Glomerular endothelial cell (primary cell): ENCODE measurements at regions not wholly inside any gene's neighbourhood (a gene's known extent, or its start where the extent isn't known, plus 50 kb on each side); places are given as distances from the start of the nearest gene placed in this dataset.
"Not testable (repeated sequence)": the region's sequence is repeated elsewhere in the genome, so short reads cannot be mapped to it uniquely, and the experiment has no call there.

Experiments used
- DNase-seq: peaks from one replicate; pipeline ENCODE4 v3.0.0-alpha.2; 2011; ENCODE audit warnings: low read depth, low spot score; ENCODE audit errors: extremely low read depth

DNA sequence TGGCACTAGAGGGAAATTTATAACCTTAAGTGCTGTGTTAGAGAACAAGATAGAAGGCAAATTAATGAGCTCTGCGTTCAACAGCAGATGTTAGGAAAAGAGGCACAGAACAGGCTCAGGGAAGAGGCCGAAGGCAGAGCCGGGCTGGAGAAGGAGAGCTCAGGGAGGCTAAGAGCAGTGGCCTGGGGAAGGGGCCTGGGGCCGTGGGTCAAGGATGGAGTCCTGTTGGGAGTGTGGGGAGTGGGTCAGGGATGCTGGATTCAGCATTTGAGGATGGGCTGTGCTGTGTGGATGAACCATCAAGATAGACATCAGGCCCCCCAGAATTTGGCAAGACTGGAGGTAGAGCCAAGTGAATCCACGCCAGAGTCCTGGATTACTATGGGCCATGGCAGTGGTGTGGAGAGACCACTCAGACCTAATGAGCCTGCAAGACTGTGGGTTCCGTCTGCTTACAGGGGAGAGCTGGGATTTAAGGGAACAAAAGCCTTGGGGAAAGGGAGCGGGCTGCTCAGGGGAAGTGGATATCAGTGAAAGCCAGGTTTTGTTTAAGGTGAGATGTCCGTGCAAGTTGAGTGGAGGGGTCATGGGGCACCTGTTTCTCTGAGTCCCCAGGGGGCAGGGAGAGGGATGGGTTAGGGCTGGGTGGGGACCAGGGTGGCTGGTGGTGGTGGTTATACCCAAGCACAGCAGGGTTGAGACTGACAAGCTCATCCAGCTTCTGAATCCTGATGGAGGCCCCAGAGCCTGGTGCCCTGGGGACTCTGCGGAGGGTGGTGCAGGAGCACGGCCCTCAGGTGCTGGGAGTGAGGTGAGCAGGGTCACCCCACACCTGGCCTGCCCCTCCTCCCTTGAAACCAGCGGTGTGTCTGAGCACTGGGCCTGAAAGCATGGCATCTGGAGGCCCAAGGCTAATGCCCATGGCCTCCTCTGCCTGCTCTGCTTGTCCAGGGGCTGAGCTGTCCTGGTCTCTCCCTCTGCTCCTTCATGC lies 101.7 kb downstream of the BMS1 start:
- no peak for DNase-seq

DNA sequence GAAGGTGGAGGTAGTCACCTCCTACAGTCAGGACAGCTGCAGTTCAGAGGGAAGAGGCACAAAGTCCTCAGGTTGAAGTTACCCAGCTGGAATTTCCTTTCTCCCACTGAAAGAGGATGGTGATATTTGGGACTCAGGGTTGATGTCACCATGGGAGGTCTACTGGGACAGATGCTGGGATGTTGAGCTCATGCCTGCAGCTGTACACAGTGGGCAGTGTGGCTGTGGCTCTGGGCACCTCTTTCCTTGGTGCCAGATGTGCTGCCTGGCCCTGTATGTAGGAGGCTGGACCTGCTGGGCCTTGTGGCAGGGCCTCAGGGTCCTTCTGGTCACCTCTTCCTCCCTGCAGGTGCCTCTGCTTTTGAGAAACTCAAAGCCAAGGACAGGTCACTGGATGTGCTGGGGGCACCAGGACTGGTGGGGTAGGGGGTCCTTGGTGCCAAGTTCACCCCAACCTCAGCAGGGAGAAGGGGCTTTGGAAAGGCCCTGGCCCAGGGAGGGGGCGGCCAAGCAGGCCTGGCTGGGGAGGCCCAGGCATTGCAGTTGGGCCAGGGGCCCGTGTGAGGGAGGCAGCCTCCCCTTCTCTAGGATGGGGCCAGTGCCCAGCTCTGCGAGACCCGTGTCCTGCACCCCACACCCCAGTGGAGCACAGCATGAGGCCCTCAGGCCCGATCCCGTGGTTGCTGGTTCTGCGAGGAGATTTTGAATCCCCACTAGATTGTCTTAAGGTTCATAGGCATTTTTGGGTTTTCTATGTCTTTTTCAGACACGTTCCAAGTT lies 103.1 kb downstream of the BMS1 start:
- DNase-seq: no peak

DNA sequence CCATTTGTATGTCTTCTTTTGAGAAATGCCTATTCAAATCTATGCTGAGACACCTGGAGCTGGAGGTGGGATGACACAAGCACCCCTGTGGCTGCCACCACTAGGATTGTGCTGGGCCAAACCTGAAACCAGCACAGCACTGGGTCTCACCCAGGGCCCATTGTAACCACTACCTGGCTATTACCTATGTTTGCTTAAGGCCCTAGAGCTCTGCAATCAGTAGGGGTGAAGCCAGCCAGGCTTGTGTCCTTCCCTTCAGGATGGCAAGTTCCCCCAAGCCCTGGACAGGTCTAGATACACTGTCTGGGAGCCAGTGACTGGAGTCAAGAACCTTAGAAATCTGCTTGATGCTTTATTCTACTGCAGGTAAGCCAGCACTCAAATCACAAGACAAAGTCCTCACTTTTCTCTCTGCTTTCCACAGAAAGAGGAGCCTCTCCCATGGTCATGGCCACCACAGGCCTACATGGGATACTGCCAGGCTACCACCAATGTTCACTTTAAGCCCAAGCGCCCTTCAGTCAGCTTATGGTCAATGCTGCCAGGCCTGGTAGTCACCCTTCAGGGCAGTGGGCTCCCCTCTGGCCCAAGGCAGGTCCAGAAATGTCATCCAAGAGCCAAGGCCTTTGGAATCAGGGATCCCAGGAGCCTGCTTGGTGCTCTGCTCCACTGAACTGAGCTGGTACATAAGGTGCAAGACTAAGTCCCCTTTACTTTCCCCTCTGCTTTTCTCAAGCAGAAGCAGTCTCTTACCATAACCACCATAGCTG lies 105.3 kb downstream of the BMS1 start:
- no peak for DNase-seq

DNA sequence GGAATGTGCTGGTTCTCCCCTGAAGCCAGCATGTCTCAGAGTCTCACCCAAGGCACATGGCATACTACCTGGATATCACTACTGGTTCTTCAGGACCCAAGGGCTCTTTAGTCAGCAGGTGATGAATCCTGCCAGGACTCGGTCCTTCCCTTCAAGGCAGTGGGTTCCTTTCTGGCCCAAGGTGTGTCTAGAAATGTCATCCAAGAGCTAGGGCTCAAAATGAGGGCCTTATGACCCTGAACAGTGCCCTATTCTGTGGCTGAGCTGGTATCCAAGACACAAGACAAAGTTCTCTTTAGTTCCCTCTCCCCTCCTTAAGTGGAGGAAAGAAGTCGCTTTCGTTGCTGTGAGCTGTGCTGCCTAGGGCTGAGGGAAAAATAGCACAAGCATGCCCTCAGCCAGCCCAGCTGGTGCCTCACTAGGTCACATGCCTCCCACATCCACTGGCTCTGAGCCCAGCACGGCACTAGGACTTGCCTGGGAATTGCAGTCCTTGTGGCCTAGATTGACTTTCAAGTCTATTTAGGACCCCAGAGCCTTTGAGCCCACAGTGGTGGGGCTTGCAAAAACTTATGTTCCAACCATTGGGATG lies 106.0 kb downstream of the BMS1 start:
- no peak for DNase-seq

DNA sequence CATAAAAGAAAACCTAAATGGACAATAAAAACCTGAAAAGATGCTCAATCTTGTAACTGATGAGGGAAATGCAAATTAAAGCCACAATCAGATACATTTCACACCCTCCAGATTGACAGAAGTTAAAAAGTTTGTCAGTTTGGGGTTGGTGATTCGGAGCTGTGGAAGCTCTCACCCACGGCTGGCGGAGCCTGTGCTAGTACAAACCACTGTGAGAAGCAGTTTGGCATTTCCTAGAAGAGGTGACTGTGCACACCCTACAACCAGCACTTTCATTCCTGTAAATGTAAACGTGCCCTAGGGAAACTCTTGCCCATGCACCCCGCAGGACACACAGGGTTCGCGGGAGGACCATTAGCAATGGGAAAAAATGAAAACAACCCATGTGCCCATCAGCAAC lies 114.1 kb downstream of the BMS1 start:
- DNase-seq: no peak

DNA sequence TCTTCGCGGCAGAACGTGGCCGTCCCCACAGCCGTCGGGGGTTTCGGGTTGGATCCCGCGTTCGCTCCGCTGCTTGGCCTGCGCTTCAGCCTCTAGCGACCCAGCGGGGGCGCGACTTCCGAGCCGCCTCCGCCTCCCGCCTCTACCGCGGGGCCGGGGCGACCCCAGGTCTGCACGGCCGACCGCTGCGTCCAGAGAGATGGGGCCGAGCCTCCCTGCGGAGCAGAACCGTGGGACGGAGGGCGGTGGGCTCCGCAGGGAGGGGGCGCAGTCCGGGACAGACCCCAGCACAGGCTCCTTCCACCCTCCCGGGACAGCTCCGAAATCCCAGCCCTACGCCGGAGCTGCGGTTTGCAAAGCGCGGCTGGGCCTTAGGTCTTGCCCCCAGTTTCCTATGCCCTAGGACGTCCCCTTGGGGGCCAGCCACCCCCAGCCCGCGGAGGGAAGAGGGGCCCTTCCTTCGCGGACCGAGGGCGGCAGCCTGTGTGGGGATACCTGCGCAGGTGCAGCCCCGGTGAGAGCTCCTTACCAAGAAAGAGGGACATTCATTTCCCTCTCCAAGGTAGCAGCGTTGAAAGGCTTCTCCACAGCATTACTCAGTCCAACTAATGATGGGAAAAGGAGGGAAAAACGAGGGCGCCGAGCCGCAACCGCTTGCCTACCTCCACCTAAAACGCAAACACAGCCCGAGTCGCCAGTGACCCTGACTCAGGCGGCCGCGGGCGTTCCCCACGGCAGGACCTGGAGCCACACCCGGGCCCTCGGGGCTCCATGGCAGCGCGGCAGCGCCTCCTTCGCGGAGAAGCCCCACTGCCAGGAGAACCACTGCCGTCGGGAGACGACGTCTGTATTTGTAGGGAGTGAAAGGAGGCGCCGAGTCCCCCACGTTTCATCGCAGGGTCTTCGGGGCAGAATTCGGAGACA lies 115.7 kb downstream of the BMS1 start:
- no peak for DNase-seq

DNA sequence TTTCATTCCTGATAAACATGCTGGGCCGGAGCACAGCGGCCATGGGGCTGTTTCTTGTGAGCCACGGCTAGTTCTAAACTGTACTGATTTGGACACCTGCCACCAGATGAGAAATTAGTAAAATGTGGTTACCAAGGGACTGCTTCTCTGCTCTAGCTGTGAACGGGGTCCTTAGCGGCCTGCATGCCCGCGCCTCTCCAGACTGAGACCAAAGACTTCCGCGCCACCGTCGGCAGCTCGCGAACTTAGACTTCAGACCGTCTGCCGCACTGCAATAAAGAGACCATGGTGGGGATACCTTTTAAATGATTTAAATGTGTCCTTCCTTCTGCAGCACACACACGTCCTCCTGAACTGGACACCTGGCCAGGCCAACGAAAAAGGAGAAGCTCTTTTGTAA lies 116.4 kb downstream of the BMS1 start:
- no peak for DNase-seq

DNA sequence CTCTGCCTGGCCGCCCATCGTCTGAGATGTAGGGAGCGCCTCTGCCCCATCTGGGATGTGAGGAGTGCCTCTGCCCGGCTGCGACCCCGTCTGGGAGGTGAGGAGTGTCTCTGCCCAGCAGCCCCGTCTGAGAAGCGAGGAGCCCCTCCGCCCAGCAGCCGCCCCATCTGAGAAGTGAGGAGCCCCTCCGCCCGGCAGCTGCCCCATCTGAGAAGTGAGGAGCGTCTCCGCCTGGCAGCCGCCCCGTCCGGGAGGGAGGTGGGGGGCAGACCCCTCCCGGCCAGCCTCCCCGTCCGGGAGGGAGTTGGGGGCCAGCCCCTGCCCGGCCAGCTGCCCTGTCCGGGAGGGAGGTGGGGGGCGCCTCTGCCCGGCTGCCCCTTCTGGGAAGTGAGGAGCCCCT lies 117.8 kb downstream of the BMS1 start:
- not testable (repeated sequence) for DNase-seq

DNA sequence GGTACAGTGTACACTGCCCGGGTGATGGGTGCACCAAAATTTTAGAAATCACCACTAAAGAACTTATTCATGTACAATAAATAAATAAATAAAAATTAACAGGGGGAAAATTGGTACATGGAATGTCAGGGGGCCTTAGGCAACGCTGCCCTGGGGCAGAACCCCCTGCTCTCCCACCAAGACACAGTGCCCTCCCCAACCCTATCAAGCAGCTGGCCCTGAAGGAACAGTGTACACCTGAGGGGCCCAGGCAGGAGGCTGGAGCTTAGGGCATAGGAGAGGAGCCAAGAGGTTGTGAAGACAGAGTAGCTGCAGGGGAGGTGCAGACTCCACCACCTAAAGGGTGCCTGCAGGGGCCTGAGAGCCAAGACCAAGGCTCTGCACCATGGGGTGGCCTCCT lies 128.8 kb downstream of the BMS1 start:
- no peak for DNase-seq

DNA sequence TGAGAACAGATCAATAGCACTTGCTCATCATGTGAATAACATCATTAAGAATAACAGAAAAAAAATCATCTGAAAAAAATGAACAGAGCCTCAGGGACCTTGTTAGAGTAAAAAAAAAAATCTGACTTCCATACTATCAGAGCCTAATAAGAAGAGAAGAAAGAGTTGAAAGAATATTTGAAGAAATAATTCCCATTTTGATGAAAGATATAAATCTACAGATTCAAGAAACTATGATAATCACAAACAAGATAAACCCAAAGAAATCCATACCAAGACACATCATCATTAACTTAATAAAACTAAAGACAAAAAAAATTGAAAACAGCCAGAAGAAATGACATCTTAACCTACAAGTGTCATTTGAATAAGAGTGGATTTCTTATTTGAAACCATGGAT lies 134.4 kb downstream of the BMS1 start:
- DNase-seq: no peak

DNA sequence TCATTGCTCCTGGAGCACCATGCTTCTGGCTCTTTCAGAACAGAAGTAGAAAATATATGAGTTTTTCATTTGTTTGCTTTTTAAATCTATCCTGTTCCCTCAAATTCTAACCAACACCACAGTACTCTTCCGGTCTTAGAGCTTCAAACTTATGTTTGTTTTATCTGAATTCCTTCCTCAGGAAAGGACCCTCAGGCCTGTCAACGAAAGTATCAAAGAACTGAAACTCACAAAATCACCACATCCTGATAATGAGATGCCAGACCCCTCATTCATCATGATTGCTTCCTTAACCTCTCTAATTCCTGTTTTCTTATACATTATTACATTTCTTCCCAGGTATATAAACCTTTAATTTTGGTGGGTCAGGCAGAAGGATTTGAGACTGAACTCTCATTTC lies 135.2 kb downstream of the BMS1 start:
- DNase-seq: no peak

DNA sequence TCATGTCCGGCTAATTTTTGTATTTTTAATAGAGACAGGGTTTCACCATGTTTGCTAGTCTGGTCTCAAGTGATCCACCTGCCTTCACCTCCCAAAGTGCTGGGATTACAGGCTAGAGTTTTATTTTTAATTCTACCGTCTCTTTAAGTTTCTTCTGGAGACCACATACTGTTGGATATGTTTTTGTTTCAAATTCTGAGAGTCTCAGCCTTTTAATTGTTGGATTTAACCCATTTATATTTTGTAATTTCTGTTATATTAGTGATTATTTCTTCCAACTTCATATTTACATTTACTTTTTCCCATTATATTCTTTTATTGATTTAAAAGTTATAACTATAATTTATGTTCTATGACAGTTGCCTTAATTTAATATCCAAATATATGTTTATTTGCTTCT lies 139.4 kb downstream of the BMS1 start:
- DNase-seq: no peak

DNA sequence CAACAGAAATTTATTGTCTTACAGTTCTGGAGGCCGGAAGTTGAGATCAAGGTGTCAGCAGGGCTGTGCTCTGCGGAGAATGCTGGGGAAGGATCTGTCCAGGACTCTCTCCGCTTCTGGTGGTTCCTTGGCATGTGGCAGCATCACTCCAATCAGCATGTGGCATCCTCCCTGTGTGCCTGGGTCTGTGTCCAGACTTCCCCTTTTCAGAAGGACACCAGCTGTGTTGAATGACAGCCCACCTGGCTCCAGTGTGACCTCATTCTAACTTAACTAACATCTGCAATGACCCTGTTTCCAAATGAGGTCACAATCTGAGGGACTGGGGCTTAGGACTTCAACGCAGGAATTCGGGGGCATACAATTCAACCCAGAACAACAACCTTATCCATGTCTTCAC lies 141.9 kb downstream of the BMS1 start:
- DNase-seq: no peak

DNA sequence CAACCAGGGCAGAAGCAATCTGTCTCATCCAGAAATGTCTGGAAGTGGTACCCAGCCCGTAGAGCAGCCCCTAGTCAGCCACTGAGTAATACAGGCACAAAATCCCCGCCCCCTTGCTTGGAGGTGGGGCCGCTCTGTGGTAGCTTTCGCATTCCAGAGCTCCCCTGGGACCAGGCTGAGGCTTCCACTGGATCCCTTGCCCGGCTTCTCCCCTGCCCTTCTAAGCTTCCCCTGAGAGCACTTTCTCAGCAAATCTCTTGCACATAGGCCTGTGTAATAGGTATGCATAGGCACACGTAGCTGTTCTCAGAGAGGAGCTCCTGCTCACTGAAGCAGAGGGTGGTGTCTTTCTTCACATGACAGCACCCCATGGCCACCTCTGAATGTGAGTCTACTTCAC lies 144.2 kb downstream of the BMS1 start:
- no peak for DNase-seq

DNA sequence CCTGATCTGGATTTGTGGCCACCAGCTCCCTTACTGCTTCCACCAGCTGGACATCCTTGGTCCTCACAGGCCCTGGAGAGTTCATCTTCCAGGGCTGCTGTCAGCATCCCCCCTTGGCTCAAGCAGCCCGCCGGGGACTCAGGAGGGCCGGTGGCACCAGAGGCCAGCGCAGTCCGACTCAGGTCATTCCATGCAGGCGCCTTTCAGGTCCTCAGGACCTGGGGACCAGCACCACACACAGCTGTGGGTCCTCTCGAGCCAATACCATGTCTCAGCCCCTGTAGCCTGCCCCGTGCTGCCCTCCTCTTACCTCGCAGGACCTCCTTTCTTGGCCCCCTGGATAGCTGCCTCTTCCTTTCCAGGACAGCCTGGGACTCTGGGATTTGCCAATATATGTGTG lies 145.5 kb downstream of the BMS1 start:
- DNase-seq: no peak

DNA sequence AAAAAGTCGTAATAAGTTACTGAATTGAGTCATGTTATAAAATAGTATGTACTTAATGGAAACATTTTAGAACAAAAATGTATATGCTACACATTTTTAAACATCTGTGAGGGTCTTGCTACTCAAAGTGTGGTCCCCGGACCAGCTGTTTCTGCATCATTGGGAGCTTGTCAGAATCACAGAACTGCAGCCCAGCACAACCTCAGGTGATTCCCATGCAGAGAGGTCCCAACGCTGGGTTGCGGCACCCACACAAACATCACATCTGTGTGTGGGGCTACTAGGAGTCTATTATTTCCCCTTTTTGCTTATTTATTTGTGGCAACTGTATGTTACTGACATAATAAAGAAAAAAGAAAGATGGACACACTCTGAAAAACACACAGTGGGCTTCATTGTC lies 146.6 kb downstream of the BMS1 start:
- no peak for DNase-seq

DNA sequence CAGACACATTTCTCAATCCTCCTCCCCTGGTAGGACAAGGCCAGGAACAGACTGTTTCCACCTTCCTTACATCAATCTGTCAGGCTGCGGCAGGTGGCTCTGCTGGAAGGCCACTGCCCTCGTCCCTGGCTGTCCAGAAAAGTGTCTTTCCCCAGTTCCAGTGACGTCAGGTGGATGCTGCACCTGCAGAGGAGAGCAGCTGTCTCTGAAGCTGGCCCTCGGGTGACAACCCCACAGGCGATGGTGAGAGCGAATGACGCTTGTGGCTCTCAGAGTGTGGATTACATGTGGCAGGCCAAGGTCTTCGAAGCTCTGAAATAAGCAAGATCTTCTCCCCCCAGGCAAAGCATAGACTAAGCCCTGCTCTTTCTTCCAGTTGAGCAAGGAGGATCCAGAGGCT lies 146.9 kb upstream of the RET start:
- no peak for DNase-seq

DNA sequence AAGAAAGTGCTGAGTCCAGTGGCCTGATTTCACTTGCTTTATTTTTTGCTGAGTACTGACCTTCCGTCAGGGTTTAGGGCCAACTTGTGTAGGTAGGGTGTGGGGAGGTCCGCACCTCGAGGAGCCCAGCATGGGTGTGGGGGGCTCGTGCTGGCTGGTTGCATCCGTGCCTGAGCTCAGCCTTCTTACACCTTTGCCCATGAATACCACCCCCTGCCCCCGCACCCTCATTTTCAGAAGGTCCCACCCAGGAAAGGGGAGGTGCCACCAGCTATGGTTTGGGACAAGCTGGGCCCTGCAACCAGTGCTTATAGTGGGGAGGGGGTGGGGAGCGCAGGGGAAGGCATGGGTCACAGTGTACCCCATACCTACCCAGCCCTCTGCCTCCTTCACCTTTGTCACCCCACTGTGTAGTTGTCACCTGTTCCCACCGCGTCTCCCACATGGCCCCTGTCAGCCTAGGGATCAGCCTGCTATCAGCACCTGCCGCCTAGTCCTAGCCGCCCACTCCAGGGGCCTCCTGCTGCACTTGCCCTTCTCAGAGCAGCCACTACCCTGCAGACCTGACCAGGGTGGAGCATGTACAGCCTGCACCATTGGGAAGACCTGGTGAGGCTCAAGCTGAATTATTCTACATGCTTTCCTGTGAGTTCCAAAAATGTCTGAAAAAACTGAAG lies 146.2 kb upstream of the RET start:
- DNase-seq: no peak

DNA sequence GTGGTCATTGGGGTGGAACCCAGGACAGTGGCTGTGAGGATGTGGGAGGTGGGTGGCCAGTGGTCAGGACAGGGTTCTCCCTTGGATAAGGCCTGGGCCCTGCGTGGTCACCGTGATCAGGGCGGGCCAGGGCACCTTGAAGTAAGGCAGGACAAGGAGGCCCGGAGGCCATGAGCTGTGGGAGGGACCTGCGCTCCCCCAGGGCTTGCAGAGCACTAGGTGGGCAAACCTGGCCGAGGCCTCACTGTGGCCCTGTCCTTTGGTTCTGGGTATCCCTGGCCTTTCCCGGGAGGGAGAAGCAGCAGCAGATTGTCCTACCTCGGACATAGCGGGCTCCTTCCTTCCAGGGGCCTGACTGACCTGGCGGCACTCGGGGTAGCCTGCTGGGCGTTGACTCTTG lies 144.8 kb upstream of the RET start:
- DNase-seq: no peak
